NCI-H69 (cell line): ENCODE measurements at regions not wholly inside any gene's neighbourhood (a gene's known extent, or its start where the extent isn't known, plus 50 kb on each side); places are given as distances from the start of the nearest gene placed in this dataset.
A peak's percentile ranks its signal among the peaks of the same experiment; 100 is the strongest.

Source experiments
- DNase-seq: peaks from one replicate; lab custom pipeline; 2025; lab: John Stamatoyannopoulos, UW

DNA sequence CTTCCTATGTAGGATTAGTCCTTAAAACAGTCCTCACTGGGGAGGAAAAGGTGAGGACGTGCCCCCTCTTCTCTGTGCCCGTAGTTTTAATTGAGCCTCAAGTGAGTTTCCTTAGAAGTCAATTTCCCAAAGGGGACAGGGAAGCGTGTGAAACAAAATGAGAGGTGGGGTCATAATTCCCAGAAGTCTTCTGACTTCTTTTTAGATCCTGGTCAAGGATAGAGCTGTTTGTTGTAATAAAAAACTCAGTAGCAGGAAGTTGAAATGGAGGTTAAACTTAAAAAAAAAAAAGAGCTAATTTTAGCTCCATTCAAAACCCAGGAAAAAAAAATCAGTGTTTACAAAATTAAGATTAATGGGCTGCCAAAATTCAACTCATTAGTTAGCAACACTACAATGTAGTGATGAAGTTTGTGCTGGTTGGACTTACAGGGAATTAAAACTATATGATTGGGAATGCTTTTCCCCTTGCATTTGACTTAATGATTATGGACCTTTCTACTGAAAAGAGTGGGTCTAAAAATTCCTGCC lies 158.3 kb upstream of the MEF2C start:
- no peak for DNase-seq

- DNase-seq, result peak; percentile 31
These were observed 153.9 kb upstream of the MEF2C start for GRCh38 chr5:89036704-89037489.

- DNase-seq, result no peak
These were observed 153.2 kb upstream of the MEF2C start for GRCh38 chr5:89036166-89036565.

GRCh38 chr5:89034588-89034987 lies 151.6 kb upstream of the MEF2C start:
- DNase-seq, result no peak

GRCh38 chr5:89030798-89031197 lies 147.8 kb upstream of the MEF2C start:
- no peak for DNase-seq

- no peak for DNase-seq
These were observed 145.8 kb upstream of the MEF2C start for GRCh38 chr5:89028595-89029285.

- no peak for DNase-seq
These were observed 141.1 kb upstream of the MEF2C start for GRCh38 chr5:89024045-89024444.

DNA sequence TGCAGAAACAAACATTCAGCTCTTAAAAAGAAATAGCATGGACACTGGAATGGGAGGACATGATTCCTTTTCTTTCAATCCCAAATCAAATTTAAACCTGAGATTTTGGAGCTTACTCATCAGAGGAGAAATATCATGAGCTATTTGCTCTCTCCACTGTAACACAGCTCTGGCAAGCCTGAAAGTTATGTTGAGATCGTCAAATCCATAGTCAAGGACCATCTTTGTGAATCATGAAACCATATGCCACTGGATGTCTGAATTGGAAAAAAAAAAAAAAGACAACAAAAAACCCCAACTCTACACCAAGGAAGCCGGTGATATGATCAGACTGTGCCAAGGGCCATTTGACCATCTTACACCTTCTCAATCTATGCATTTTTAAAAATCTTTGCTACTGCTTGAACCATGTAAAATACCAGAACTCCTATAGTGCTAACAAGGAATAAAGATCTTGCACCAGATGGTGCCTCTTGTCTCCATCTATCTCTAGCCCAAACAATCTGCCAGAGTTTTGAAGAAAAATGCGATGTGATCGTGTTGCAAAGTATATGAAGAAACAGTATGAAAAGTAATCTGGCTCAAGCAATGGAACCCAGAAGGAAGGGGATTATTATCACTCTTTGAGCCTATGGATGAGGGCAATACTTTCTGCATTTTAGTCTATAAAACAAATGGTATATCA lies 138.1 kb upstream of the MEF2C start:
- DNase-seq, result no peak

DNA sequence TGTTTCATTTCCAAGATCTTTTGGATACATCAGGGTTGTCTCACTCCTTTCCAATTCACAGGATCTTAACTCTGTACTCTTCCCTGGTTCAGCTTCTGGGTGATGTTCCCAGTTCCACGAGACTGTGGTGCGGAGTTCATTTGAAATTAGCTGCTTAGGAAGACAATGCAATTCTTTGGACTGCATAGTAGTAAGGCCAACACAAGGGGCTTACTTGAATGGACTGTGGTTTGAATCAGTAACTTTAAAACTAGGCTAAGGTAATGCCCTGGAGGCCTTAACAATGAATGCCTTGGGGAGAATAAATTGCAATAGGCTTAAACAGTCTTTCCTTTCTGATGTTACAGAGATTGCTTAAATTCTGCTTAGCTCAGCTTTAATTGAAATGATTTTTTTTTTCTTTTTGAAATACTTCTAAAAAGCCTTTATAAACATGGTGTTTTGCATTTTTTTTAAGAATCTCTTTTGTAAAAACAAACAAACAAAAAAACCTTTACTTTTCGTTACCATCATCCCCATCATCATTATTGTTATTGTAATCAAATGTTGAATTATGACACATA lies 133.8 kb upstream of the MEF2C start:
- DNase-seq, result no peak

GRCh38 chr5:89015409-89015808 lies 132.4 kb upstream of the MEF2C start:
- DNase-seq, result no peak

- DNase-seq, result no peak
These were observed 129.1 kb upstream of the MEF2C start for GRCh38 chr5:89011778-89012711.

DNA sequence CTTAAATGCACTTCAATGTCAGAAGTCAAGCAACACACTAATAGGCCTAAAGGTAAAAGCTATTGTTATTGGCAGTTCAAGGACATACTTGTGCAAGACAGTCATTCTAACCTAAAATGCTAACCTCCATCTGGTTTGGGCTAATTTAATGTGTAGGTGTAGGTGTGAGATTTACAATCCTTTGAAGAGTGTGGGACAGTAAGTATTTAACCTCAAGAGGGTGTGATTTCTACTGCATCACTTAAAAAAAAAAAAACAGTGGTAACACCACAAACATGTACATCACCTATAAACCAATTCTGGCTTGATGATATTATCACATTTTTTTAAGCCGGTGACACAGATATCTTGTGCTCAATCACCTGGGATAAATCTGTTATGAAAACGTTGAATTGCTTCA lies 127.5 kb upstream of the MEF2C start:
- no peak for DNase-seq

- DNase-seq, result no peak
These were observed 125.3 kb upstream of the MEF2C start for GRCh38 chr5:89008291-89008690.

DNA sequence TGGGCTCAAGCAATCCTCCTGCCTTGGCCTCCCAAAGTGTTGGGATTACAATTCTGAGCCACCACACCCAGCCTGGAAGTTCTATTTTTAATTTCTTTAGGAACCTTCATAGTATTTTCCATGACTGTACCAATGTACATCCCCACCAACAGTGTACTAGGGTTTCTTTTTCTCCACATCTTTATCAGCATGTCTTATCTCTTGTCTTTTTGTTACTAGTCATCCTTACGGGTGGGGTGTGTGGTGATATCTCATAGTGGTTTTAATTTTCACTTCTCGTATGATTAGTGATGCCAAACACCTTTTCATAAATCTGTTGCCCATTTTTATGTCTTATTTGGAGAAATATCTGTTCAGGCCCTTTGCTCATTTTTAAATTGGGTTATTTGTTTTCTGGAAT lies 123.0 kb upstream of the MEF2C start:
- no peak for DNase-seq

- no peak for DNase-seq
These were observed 121.4 kb upstream of the MEF2C start for GRCh38 chr5:89004379-89004778.

- no peak for DNase-seq
These were observed 120.6 kb upstream of the MEF2C start for GRCh38 chr5:89003563-89004036.

DNA sequence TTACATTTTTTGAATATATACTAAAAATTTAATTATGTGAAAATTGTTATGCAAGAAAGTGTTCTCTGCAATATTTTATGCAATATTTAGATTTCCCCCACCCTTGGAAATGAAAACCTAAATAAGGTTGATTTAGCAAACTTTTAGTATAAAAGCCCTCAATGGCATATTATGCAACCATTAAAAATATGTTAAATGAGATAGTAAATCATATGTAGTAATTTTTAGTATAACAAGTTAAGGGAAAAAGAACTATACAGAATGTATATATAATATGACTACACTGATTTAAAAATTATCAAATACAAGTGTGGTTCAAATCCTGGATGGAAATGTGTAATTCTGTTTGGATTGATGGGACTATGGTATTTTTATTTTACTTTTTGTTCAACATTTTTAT lies 116.9 kb upstream of the MEF2C start:
- DNase-seq, result no peak

DNA sequence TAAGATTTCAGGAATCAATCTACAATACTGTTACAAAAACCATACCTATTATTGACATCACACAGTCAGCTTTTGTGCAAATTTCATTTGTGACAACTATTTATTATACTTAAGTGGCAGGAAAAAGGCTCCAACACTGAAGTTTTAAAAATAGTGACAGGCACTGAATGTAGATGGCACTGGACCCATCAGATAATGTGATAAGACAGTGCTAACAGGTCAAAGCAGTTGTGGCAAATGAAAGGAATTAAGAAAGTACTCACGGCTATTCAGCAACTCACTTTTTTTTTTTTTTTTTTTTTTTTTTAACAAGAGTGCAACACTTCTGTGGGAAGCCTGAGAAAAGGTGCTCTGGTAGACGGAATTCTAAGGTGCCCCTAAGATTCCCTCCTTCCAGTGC lies 115.0 kb upstream of the MEF2C start:
- no peak for DNase-seq

DNA sequence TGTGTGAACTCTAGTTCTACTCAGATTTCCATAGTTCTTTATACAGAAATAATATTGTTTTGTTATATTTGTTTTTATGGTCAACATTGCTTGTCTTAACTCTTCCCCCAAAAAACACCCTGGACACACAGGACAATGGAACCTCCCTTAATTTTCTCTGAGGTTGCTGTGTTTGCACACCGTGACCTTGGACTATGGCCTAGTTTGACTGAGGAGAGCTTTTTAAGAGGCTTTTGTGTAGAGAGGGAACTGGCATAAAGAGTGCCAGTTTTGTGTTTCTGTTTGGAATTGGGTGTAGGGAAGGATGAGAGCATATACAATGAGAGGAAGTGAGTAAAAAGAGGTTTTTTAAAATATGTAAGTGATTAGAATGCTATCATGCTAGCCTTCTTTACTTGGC lies 101.1 kb upstream of the MEF2C start:
- DNase-seq, result no peak

GRCh38 chr5:88979726-88980125 lies 96.7 kb upstream of the MEF2C start:
- DNase-seq, result no peak

DNA sequence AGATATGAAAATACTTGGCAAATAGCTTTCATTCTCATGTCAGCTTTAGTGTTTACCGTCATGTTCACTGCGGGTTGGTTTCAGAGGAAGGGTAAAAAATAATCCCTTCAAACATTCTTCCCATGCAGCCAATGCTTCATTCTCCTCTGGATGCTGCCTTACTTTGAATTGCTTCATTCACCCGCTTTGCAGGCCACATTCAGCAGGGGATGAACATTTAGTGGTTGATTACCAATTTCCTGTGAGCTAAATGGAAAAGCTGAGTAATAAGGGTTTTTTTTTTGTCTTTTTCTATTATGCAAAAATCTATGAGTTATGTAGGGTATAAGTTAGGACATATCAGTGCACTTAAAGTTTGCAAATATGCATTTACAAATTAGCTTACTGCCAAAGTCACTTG lies 96.3 kb upstream of the MEF2C start:
- DNase-seq, result no peak
